ENCODE measurements at regions not wholly inside any gene's neighbourhood (a gene's known extent, or its start where the extent isn't known, plus 50 kb on each side); places are given as distances from the start of the nearest gene placed in this dataset.

DNA sequence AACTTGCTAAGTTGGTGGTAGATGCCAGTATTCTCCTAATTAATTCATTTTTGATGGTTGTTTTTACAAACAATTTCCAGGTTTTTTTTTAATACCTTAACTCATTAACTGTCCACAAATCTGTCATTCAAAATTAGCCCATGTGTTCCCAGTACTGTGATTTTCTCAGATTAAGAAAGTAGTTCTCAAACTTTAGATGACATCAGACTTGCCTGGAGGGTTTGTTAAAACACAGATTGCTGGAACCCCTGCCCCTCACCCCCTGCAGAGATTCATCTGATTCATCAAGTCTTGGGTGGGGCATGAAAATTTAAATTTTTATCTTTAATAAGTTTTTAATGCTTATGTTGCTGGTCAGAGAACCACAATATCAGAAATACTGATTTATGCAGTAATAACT, 130.5 kb downstream of the BACH1 start:
- DNase-seq (ENCODE audit: low read depth): no peak
- TF ChIP-seq, protein P1, sequence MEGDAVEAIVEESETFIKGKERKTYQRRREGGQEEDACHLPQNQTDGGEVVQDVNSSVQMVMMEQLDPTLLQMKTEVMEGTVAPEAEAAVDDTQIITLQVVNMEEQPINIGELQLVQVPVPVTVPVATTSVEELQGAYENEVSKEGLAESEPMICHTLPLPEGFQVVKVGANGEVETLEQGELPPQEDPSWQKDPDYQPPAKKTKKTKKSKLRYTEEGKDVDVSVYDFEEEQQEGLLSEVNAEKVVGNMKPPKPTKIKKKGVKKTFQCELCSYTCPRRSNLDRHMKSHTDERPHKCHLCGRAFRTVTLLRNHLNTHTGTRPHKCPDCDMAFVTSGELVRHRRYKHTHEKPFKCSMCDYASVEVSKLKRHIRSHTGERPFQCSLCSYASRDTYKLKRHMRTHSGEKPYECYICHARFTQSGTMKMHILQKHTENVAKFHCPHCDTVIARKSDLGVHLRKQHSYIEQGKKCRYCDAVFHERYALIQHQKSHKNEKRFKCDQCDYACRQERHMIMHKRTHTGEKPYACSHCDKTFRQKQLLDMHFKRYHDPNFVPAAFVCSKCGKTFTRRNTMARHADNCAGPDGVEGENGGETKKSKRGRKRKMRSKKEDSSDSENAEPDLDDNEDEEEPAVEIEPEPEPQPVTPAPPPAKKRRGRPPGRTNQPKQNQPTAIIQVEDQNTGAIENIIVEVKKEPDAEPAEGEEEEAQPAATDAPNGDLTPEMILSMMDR (IDR thresholded peaks at IDR 0.05; ENCODE audit: control insufficient read depth, insufficient read depth, low read depth, low read length, missing control alignments): no peak
- no peak overlapping the region for H3K4me3 ChIP-seq (ENCODE audit: control insufficient read depth, low read depth, low read length)

DNA sequence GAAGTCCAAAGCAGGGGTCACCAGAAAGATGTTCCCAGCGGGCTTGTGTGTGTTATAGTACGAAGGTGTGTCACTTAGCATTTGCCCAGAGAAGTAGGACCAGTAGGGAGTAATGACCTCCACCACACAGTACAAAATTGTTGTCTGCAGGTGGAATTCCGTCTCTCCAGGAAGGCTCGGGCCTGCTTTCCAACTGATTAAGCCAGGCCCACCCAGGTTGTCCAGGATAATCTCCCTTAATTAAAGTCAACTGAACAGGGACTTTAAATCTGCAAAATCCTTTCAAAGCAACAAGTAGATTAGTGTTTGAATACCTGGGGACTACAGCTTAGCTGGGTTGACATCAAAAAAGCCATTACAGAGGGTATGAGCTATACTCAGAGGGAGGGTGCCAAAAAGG, 131.3 kb downstream of the BACH1 start:
- TF ChIP-seq, protein P1 (IDR thresholded peaks at IDR 0.05; ENCODE audit: control insufficient read depth, insufficient read depth, low read depth, low read length, missing control alignments): no peak
- DNase-seq (ENCODE audit: low read depth): no peak
- no peak overlapping the region for H3K4me3 ChIP-seq (ENCODE audit: control insufficient read depth, low read depth, low read length)

DNA sequence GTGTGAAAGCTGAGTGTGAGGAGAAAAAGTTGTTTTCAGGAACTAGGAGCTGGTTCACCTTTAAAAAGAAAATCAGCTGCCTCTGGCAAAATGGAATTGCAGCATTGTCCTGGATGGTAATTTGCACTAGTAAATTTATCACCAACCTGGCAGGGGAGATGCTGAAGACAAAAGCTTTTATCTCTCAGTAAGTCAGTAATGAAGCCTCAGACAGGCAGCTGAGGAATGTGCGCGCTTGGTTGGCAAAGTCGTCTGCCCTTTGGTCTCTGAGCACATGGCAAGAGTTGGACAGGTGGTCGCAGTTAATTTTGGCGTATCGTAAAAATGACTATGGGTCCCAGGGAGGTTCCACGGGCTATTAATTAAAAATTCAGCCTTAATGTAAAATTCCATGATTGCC, 131.9 kb downstream of the BACH1 start:
- DNase-seq (ENCODE audit: low read depth): no peak
- TF ChIP-seq, protein P1 (IDR thresholded peaks at IDR 0.05; ENCODE audit: control insufficient read depth, insufficient read depth, low read depth, low read length, missing control alignments): no peak
- no peak overlapping the region for H3K4me3 ChIP-seq (ENCODE audit: control insufficient read depth, low read depth, low read length)

DNA sequence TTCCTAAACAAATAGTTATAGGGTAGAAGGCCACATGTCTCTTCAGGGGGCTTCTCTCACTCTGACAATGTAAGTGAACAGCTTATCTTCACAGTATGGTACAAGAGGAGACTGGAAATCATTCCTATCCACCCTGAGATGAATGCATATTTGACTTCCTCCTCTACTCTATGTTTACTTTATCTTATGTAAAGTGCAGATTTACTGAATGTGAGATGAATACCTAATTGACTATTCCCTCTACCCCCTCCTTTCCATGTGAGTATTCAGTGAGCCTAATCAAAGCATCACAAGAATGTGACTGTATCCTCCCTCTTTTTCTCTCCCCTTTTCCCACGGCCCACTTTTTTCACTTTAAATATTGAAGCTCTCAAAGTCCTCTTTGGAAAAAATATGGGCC, 132.5 kb downstream of the BACH1 start:
- no peak overlapping the region for H3K4me3 ChIP-seq (ENCODE audit: control insufficient read depth, low read depth, low read length)
- TF ChIP-seq, protein P1 (IDR thresholded peaks at IDR 0.05; ENCODE audit: control insufficient read depth, insufficient read depth, low read depth, low read length, missing control alignments): no peak
- DNase-seq (ENCODE audit: low read depth): no peak

DNA sequence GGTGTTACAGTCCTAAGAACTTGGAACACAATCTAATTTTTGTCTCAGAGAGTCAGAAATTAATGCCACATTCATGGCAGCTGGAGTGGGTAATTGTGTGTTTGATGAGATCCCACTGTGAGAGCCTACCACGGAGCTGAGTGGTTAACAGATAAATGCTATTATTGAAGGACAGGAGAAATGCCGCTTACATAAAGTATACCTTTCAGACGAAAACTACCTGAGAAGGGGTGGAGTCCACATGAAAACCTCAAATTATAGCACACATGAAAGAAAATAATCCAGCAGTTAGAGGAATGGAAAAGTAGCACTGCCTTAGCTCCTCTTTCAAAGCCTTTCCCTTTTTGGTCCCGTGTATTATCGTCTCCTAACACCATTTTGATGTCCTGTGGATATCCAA, 133.0 kb downstream of the BACH1 start:
- TF ChIP-seq, protein P1 (IDR thresholded peaks at IDR 0.05; ENCODE audit: control insufficient read depth, insufficient read depth, low read depth, low read length, missing control alignments): no peak
- DNase-seq (ENCODE audit: low read depth): no peak
- no peak overlapping the region for H3K4me3 ChIP-seq (ENCODE audit: control insufficient read depth, low read depth, low read length)

DNA sequence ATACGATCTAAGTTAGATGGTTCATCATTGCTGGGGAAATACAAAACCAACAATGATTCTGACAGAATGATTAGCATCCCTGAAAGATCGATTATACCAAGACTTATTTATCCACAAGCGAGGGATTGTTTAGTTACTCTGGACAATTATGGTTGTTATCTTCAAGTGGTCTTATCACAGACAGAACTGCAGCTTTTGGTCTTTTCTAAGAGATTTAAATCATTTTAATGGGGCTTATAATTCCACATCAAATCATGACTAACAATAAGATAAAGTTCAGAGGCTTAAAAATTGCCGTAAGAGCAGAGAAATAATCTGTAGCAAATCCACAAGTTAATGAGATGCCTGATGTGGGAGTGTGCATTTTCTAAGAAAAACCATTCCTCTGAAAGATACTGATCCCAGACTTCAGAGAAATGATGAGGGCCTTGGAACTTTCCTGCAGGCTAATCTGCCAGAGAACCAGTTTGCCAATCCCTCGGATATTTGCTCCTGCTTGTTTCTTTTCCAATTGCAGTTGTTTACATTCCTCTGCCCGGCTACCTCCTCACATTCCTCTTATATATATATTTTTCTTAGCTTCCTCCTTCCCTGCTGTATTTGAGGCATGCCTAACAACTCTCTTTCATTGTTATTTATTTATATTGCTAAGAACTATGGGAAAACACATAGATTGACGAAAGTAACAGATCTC, 134.8 kb downstream of the BACH1 start:
- H3K4me3 ChIP-seq (ENCODE audit: control insufficient read depth, low read depth, low read length): no peak overlapping the region
- TF ChIP-seq, protein P1 (IDR thresholded peaks at IDR 0.05; ENCODE audit: control insufficient read depth, insufficient read depth, low read depth, low read length, missing control alignments): no peak
- no peak for DNase-seq (ENCODE audit: low read depth)
